Esophagus (tissue), 2 donors: ENCODE measurements at regions not wholly inside any gene's neighbourhood (a gene's known extent, or its start where the extent isn't known, plus 50 kb on each side); places are given as distances from the start of the nearest gene placed in this dataset.
"Not testable (repeated sequence)": the region's sequence is repeated elsewhere in the genome, so short reads cannot be mapped to it uniquely, and the experiment has no call there.

ENCODE experiments used
- H3K27ac ChIP-seq, 2 donors: one replicate each; pipeline ENCODE4 v1.5.1; 2013; ENCODE audit warnings: low read depth in 2 of 2, mild to moderate bottlenecking in 2 of 2, inconsistent platforms in 1 of 2, low read length in 1 of 2, moderate library complexity in 1 of 2
- H3K27me3 ChIP-seq, 2 donors: one replicate each; pipeline ENCODE4 v1.6.1; 2013; ENCODE audit warnings: low read length in 2 of 2, control low read depth in 1 of 2, mild to moderate bottlenecking in 1 of 2; ENCODE audit not compliant: insufficient read depth in 2 of 2, control insufficient read depth in 1 of 2
- H3K36me3 ChIP-seq, 2 donors: one replicate each; pipeline ENCODE4 v1.6.1; 2013; ENCODE audit warnings: low read length in 1 of 2; ENCODE audit not compliant: control insufficient read depth in 2 of 2, insufficient read depth in 2 of 2
- H3K4me1 ChIP-seq, 2 donors: one replicate each; pipeline ENCODE4 v1.6.1; 2013; ENCODE audit warnings: low read length in 1 of 2; ENCODE audit not compliant: control insufficient read depth in 2 of 2, insufficient read depth in 2 of 2
- H3K4me3 ChIP-seq, 2 donors: one replicate each; pipeline ENCODE4 v1.5.1; 2013; ENCODE audit warnings: low read length in 2 of 2, mild to moderate bottlenecking in 2 of 2, low read depth in 1 of 2, moderate library complexity in 1 of 2
- H3K9me3 ChIP-seq, 2 donors: one replicate each; pipeline ENCODE4 v1.6.1; 2013; ENCODE audit warnings: mild to moderate bottlenecking in 2 of 2, low read depth in 1 of 2, low read length in 1 of 2, moderate library complexity in 1 of 2; ENCODE audit not compliant: control insufficient read depth in 2 of 2, insufficient read depth in 1 of 2
- WGBS, 2 donors: extraction: QIAGEN DNeasy Blood & Tissue Kit; methylation state at CpG; one replicate each; pipeline ENCODE4 v1.1.7; 2013; 5-methylcytosine and 5-hydroxymethylcytosine counted together
- donor health status: healthy with polysubstance abuse.
- donor health status: Bipolar disorder and iron deficiency.

GRCh38 chr20:48498125-48498524 is 329.7 kb downstream of the PREX1 start:
- H3K4me1 ChIP-seq, H3K4me3 ChIP-seq, H3K36me3 ChIP-seq, H3K27ac ChIP-seq, H3K9me3 ChIP-seq, H3K27me3 ChIP-seq: not testable (repeated sequence)
- 79 to 86% methylated on average over 4 of the region's 4 CpGs for WGBS, 2 donors

- Histone ChIP-seq H3K4me1 (peaks cover 0 to 4% of the 10 kb centered on the region in 2 donors), H3K36me3 (no peaks in the 10 kb centered on the region), H3K27ac (no peak overlapping the region), H3K27me3 (no peaks in the 10 kb centered on the region), H3K9me3 (no peaks in the 10 kb centered on the region), H3K4me3 (no peak overlapping the region)
- 76 to 80% methylated on average over 8 of the region's 8 CpGs for WGBS, 2 donors
Observed at GRCh38 chr20:48493966-48494365, 333.8 kb downstream of the PREX1 start.

- 70% methylated on average over 14 to 18 of the region's 18 CpGs for WGBS, 2 donors
Observed at GRCh38 chr20:48493331-48493730, 334.5 kb downstream of the PREX1 start.

DNA sequence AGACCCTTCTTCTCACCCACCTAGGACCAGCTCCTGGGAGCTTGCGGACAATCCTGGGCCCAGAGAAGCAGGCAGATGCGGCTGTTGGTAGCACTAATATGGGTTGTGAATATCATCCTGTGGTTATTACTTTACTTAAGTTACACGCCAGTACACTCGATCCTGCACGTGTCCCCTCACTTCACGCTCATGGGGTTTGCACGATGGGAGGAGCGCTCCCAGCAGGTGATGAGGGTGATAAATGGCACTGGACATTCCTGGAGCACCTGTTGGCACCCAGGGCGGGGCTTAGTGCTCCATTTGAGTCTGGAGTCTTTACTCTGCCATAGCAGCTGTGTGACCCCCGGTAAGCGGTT is 335.1 kb downstream of the PREX1 start:
- Histone ChIP-seq H3K36me3 (no peaks in the 10 kb centered on the region), H3K9me3 (no peaks in the 10 kb centered on the region), H3K4me3 (no peak overlapping the region), H3K4me1 (peaks cover 0 to 5% of the 10 kb centered on the region in 2 donors), H3K27me3 (no peaks in the 10 kb centered on the region), H3K27ac (no peak overlapping the region)
- WGBS, 2 donors = 79 to 87% methylated on average over 11 of the region's 11 CpGs

More at GRCh38 chr20:48493331-48493730, 334.5 kb downstream of the PREX1 start:
- not testable (repeated sequence) for H3K9me3 ChIP-seq, H3K27ac ChIP-seq, H3K4me3 ChIP-seq, H3K36me3 ChIP-seq, H3K4me1 ChIP-seq, H3K27me3 ChIP-seq

- H3K9me3 ChIP-seq = no peaks in the 10 kb centered on the region
- H3K4me3 ChIP-seq = no peak overlapping the region
- peaks cover 0 to 5% of the 10 kb centered on the region in 2 donors for H3K4me1 ChIP-seq
- H3K36me3 ChIP-seq = no peaks in the 10 kb centered on the region
- no peak overlapping the region for H3K27ac ChIP-seq
- H3K27me3 ChIP-seq = no peaks in the 10 kb centered on the region
- WGBS, 2 donors = 76 to 82% methylated on average over 17 of the region's 17 CpGs
Observed at GRCh38 chr20:48492015-48492714, 335.6 kb downstream of the PREX1 start.

- WGBS, 2 donors = 68 to 69% methylated on average over 10 of the region's 10 CpGs
- Histone ChIP-seq H3K36me3 (no peaks in the 10 kb centered on the region), H3K27me3 (no peaks in the 10 kb centered on the region)
Observed at GRCh38 chr20:48490961-48491831, 336.6 kb downstream of the PREX1 start.

GRCh38 chr20:48490341-48490740 is 337.5 kb downstream of the PREX1 start:
- H3K9me3 ChIP-seq, H3K36me3 ChIP-seq, H3K27ac ChIP-seq, H3K4me3 ChIP-seq, H3K4me1 ChIP-seq, H3K27me3 ChIP-seq: not testable (repeated sequence)
- WGBS, 2 donors = 59 to 79% methylated on average over 7 of the region's 7 CpGs

More at GRCh38 chr20:48490961-48491831, 336.6 kb downstream of the PREX1 start:
- no peak overlapping the region for H3K27ac ChIP-seq
- peaks cover 0 to 5% of the 10 kb centered on the region in 2 donors for H3K4me1 ChIP-seq
- no peak overlapping the region for H3K4me3 ChIP-seq
- no peaks in the 10 kb centered on the region for H3K9me3 ChIP-seq

GRCh38 chr20:48489656-48490055 is 338.1 kb downstream of the PREX1 start:
- peaks cover 0 to 5% of the 10 kb centered on the region in 2 donors for H3K4me1 ChIP-seq
- H3K9me3 ChIP-seq = no peaks in the 10 kb centered on the region
- H3K27ac ChIP-seq = no peak overlapping the region
- H3K27me3 ChIP-seq = peaks cover 0 to 3% of the 10 kb centered on the region in 2 donors
- no peaks in the 10 kb centered on the region for H3K36me3 ChIP-seq
- no peak overlapping the region for H3K4me3 ChIP-seq
- 28 to 43% methylated on average over 8 of the region's 8 CpGs for WGBS, 2 donors

DNA sequence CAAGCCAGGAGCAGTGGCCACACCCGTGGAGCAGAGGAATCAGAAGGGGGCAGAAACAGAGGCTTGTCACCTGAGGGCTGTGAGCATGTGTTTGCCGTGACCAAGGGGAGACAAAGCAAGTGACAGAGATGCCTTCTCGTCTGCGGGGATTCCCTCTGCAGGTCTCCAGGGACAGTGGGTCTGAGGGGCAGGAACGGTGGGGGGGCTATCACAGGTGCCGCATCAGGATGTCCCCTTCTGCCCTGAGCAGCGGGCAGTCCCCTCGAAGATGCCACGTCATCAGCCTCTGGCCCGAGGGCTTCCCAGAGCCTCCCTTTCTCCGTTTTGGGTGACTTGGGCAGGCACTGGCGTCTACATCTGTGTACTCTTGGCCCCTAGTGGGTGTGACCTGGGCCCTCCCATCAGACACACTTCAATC is 338.7 kb downstream of the PREX1 start:
- no peak overlapping the region for H3K27ac ChIP-seq
- no peak overlapping the region for H3K4me3 ChIP-seq
- 53 to 63% methylated on average over 10 to 12 of the region's 12 CpGs for WGBS, 2 donors
- H3K4me1 ChIP-seq = peaks cover 0 to 5% of the 10 kb centered on the region in 2 donors
- H3K27me3 ChIP-seq = peaks cover 0 to 3% of the 10 kb centered on the region in 2 donors
- H3K36me3 ChIP-seq = no peaks in the 10 kb centered on the region
- H3K9me3 ChIP-seq = no peaks in the 10 kb centered on the region
